ENCODE measurements at regions not wholly inside any gene's neighbourhood (a gene's known extent, or its start where the extent isn't known, plus 50 kb on each side); places are given as distances from the start of the nearest gene placed in this dataset.

DNA sequence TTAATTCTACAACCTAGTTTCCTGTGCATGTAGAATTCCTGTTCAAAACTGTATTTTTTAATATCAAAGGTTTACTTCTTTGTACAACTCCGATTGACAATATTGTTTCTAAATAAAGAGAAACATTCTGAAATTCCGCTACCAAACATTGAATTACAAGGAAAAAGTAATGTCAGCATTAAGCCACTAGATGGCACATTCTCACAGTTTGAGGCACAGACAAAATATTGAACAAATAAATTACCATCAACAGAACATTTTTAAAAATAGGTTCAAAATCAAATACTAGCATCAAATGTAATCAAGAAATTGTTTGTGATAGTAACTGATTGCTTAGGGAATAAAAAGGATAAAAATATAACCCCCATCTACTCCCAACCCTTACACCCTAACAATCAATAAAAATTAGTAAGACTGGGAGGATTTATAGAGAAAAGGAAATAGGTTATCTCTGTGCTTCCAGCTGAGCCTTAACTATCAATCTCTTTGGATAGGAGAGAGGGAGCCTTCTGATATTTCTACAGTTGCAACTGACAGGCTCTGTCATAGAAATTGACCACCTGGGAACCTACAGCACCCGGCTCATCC lies 86.6 kb upstream of the C7orf33 start:
- TF ChIP-seq SUZ12 (IDR thresholded peaks at IDR 0.05; ENCODE audit: extremely low read depth, insufficient read depth, insufficient read length): no peak
- TF ChIP-seq YY1 (IDR thresholded peaks at IDR 0.05; ENCODE audit: insufficient read depth, insufficient read length): no peak
